Cardiac muscle cell (in vitro differentiated cells and primary cell): ENCODE measurements at regions not wholly inside any gene's neighbourhood (a gene's known extent, or its start where the extent isn't known, plus 50 kb on each side); places are given as distances from the start of the nearest gene placed in this dataset.

Experiments
- DNase-seq, 2 donors: peaks; one replicate each; pipeline versions ENCODE4 v3.0.0 to v3.0.0-alpha.2; 2010 to 2017; ENCODE audit warnings: low read depth in 1 of 2, low spot score in 1 of 2
- H3K27ac ChIP-seq: fragments of 200-600 bp; sonication (generic); 2 replicates; pipeline ENCODE4 v1.5.1; 2016
- H3K27me3 ChIP-seq: fragments of 200-600 bp; sonication (generic); 2 replicates; pipeline ENCODE4 v1.6.0; 2016; ENCODE audit warnings: control low read depth
- H3K36me3 ChIP-seq: fragments of 200-600 bp; sonication (generic); 2 replicates; pipeline ENCODE4 v1.5.1; 2016; ENCODE audit warnings: control low read depth
- H3K4me1 ChIP-seq: fragments of 200-600 bp; sonication (generic); 2 replicates; pipeline ENCODE4 v1.8.1; 2017; ENCODE audit warnings: low read depth, mild to moderate bottlenecking, mixed run types
- H3K4me3 ChIP-seq: fragments of 200-600 bp; sonication (generic); 2 replicates; pipeline ENCODE4 v1.5.1; 2016; ENCODE audit warnings: mild to moderate bottlenecking
- H3K9me3 ChIP-seq: fragments of 200-600 bp; sonication (generic); 2 replicates; pipeline ENCODE4 v1.5.1; 2017; ENCODE audit warnings: low read depth, mild to moderate bottlenecking, control low read depth
- TF ChIP-seq, protein P1 (sequence below): IDR thresholded peaks from 2 replicates; pipeline ENCODE4 v1.5.1; 2012; ENCODE audit warnings: low read depth, mild to moderate bottlenecking, low read length

DNA sequence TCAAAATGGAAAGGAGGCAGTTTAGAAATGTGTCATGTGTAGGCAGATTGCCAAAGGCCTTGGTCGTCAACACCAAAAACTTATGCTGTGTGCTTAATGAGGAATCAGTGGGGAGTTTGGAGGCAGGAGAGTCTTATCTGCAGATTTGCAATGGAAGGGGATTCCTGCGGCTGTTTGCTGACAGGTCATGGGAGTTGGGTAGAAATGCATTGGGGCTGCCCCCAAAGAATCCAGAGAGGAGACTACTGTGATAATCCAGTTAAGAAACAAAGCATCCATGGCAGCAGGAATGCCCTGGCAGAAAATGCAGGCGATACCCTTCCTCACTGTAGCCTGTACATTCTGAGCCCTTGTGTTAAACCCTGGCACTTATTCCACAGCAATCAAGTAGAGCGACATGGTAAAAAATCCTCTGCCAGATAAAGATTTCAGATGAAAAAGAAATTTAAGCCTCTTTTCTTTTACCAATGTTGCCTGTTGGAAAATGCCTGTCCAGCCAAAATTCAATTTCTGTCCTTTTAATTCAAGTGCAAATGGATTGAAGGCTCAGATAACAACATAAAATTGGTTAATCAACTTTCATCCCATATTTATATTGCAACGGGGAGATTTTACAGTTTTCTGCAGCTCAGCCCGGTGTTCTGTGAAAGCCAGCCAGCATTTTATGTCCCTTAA is 491.0 kb upstream of the CDH5 start:
- TF ChIP-seq, protein P1, sequence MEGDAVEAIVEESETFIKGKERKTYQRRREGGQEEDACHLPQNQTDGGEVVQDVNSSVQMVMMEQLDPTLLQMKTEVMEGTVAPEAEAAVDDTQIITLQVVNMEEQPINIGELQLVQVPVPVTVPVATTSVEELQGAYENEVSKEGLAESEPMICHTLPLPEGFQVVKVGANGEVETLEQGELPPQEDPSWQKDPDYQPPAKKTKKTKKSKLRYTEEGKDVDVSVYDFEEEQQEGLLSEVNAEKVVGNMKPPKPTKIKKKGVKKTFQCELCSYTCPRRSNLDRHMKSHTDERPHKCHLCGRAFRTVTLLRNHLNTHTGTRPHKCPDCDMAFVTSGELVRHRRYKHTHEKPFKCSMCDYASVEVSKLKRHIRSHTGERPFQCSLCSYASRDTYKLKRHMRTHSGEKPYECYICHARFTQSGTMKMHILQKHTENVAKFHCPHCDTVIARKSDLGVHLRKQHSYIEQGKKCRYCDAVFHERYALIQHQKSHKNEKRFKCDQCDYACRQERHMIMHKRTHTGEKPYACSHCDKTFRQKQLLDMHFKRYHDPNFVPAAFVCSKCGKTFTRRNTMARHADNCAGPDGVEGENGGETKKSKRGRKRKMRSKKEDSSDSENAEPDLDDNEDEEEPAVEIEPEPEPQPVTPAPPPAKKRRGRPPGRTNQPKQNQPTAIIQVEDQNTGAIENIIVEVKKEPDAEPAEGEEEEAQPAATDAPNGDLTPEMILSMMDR: no peak
- H3K4me3 ChIP-seq: no peak overlapping the region
- H3K27me3 ChIP-seq: no peaks in the 10 kb centered on the region
- H3K27ac ChIP-seq: no peak overlapping the region
- H3K36me3 ChIP-seq: no peaks in the 10 kb centered on the region
- H3K4me1 ChIP-seq: no peaks in the 10 kb centered on the region
- peak in 1 of 2 donors; percentile 57 for DNase-seq
- no peaks in the 10 kb centered on the region for H3K9me3 ChIP-seq

DNA sequence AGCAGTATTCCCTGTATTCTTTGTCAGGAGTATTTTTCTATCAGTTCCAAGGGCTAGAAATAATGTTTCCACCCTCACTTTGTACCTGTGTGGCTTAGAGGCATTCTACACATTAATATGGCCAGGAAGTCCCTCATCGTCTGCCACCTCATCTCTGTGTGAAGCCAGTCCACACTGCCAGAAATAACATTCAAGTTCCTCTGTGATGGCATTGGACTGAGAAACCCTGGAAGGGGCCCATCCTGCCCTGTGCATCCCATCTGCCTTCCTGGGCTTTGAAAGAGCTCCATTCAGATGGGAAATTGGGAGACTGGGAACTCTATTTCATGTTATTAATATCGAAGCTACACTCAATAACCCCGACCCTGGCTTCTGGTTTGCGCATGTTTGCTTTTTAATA is 497.2 kb upstream of the CDH5 start:
- Histone ChIP-seq H3K4me1 (no peaks in the 10 kb centered on the region), H3K9me3 (no peaks in the 10 kb centered on the region), H3K36me3 (no peaks in the 10 kb centered on the region), H3K27me3 (no peaks in the 10 kb centered on the region), H3K4me3 (no peak overlapping the region), H3K27ac (no peak overlapping the region)
- no peak for DNase-seq
- TF ChIP-seq, protein P1: no peak

DNA sequence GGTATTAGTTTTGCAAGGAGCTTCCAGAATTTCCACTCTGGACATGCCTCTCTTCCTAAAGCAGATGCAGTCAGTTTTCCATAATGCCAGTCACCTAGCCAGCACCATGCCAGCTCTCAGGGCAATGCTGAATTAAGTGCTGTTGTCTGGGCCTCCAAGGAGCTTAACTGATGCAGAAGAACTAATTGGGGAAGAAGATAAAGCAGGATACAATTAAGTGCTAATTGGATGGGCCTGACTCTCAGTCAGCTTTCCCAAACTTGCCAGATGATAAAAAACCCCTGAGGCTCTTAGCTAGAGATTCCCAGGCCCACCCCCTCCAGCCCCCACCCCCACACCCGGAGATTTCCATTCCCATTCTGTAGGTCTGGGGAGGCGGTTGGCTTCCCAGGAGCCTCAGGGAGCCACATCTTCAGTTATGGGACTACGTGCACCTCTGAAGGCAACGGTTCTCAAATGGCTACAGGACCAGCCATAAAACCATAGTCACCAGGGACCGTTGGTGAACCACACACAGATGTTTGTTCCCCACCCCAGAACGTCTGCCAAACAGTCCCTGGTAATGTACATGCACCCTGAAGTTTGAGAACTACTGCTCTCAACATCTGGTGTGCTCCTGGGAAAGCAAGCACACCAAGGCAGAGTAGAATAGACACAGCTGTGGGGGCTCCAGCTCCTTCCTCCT is 499.1 kb upstream of the CDH5 start:
- no peak overlapping the region for H3K27ac ChIP-seq
- no peak for DNase-seq
- TF ChIP-seq, protein P1: no peak

DNA sequence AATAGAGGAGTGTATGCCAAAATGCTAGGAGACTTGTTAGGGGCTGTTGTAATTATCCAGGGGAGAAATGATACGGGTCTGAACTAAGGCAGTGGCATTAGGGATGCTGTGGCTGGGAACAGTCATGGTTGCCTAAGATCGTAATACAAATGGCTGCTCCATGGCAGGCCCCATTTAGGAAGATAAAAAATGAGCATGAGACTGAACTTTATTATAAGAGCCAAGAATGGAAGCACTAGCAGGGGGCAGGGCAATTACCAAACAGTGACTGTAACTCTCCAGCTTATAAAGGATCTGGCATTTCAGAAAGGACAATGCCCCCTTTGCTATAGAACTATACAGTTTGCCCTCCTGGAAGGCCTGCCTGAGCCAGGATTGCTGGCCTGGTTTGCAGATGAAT is 503.3 kb upstream of the CDH5 start:
- Histone ChIP-seq H3K27me3 (no peaks in the 10 kb centered on the region), H3K4me3 (no peak overlapping the region)
- no peak for DNase-seq

More for the DNA sequence above, 499.1 kb upstream of the CDH5 start:
- no peak overlapping the region for H3K4me3 ChIP-seq
- no peaks in the 10 kb centered on the region for H3K4me1 ChIP-seq
- no peaks in the 10 kb centered on the region for H3K9me3 ChIP-seq
- H3K27me3 ChIP-seq: no peaks in the 10 kb centered on the region
- no peaks in the 10 kb centered on the region for H3K36me3 ChIP-seq

DNA sequence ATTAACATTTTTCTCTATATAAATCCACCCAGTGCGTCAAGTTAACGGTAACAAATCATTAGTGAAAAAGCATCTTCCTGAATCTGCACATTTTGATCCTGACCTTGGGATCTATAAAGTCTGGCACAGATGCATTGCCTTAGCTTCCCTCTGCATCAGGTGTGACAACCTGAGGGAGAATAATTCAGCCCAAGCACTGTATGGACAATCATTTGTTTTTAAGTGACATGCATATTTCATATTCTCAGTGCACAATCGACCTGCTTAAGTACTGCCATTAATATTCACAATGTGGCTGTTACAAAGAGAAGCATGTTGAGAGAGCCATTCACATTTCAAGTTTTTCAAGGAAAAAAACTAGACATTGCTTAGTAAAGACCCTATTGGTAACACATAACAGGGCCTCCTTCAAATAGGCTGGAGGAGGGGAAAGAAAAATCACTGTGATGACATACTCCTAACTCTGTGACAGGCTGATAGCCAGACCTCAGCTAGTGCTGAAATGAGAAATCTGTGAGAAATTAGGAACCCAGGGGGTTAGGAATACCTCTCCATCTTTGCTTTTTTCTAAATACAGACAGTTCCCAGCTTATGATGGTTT is 505.3 kb upstream of the CDH5 start:
- Histone ChIP-seq H3K9me3 (no peaks in the 10 kb centered on the region), H3K4me3 (no peak overlapping the region), H3K4me1 (no peaks in the 10 kb centered on the region), H3K36me3 (no peaks in the 10 kb centered on the region), H3K27ac (no peak overlapping the region), H3K27me3 (no peaks in the 10 kb centered on the region)
- TF ChIP-seq, protein P1: no peak
- no peak for DNase-seq

More for the DNA sequence above, 503.3 kb upstream of the CDH5 start:
- TF ChIP-seq, protein P1: no peak
- Histone ChIP-seq H3K36me3 (no peaks in the 10 kb centered on the region), H3K9me3 (no peaks in the 10 kb centered on the region), H3K4me1 (no peaks in the 10 kb centered on the region), H3K27ac (no peak overlapping the region)
